ENCODE measurements at regions not wholly inside any gene's neighbourhood (a gene's known extent, or its start where the extent isn't known, plus 50 kb on each side); places are given as distances from the start of the nearest gene placed in this dataset.
"Not testable (repeated sequence)": the region's sequence is repeated elsewhere in the genome, so short reads cannot be mapped to it uniquely, and the experiment has no call there.

DNA sequence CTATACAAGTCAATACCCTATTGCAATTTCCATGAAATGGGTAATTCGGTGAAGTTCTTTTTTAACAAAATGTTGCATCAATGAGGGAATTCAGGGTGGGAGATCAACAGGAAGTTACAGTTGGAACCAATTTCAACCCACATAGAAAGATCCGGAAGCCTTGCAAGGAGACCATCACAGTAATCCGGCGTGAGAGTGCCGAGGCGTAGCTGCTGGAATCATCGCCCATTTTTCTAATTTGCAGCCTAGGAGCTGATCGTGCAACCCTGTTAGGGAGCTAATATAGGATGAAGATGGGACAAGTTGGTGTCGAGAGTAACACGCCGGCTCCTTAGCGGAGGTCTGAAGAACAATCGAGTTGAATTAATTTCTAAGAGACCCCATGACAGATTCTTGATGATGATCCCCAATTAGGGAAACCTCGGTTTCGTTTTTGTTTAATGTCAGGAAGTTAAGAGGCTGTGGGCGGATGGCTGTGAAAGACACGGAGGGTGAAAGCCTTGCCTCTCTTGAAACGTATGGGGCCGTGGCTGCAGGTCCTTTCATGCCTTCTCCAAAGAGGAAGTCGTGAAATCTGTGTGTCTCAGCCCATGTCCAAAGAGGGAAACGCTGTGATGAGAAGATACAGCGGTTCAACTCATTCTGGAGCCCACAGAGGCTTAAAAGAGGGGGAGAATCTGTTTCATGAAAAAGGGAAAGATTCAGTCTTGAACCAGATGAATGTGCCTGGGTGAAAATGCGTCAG is 51.2 kb upstream of the CARD11 start:
- DNase-seq = no peak

DNA sequence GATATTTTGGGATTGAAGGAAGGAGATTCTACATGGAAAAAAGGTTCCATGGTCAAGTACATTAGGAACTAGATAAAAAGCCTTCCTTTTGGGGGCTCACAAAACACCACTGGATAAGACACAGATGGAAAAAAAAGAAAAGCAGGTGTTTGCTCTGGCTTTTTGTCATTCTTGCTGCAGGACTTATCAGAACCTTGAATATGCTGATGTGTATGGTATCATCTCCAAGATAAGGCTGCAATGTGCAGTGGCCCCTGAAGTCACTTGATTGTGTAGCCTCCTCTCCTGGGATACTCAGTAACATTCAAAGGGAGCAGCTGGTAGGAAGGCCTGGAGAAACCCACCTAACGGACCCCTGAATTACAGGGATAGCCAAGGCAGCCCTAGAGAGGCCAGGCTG is 54.1 kb upstream of the CARD11 start:
- DNase-seq = no peak

DNA sequence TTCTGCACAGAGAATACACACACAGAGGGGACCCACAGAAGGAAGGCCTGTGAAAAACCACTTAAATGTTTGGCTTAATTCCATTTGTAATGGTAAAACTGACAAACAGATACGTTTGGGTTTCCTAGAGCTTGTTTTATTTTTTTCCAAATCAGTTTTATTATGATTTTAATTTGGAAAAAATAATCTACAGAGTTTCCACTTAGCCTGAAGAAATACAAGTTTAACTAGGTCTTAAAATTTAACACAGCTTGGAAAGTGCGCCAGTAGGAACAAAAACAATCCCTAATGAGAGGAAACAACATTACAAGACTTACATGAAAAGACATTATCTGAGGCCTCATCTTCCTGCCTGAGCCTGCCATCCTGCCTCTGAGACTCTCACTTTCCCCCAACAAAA is 58.5 kb upstream of the CARD11 start:
- no peak for DNase-seq

DNA sequence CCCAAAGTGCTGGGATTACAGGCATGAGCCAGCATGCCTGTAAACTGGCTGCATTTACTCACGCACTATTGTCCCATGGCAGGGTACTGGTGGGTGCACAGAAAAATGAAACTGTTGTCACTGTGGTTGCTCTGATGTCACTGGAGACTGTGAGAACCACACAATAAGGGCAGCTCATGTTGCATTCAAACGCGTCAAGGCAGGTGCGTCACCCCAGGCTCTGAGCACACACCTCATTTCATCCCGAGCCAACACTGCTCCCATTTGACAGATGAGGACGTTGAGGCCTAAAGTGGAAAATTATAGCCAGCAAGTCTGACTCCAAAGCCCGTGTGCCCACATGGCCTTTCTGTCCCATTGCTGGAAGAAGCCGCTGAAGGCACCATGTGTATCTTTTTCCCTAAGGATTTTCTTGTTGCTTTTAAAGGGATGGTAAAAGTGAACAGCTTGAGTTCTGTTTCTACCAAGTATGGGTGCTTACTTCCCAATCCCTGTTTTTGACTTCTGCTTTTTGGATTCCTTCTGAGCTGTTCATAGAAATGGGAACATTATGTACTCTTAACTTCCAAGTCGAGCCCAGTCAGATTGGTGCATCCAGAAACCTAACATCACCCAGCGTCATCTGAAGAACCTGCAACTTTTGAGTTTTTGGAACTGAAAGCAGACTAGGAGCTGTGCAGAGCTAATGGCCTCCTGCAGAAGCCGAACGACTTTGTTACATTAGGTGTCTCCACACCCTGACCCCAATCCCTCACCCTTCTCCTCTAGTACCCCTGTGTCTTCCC is 60.1 kb upstream of the CARD11 start:
- DNase-seq = no peak

DNA sequence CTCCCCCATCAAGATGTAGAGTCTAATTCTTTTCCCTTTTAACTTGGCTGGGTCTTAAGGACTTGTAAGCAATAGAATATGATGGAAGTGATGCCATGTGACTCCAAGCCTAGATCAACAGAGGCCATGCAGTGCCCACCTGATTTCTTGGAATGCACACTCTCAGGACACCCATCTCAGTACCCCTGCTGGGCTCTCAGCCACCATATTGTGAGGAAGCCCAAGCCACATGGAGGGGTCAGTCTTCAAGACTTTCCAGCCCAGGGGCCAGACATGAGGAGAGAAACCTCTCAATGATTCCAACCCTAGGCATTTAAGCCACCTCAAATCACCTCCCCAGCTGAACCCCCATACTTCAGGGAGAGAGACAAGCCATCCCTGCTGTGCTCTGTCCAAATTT is 62.2 kb upstream of the CARD11 start:
- DNase-seq = no peak

DNA sequence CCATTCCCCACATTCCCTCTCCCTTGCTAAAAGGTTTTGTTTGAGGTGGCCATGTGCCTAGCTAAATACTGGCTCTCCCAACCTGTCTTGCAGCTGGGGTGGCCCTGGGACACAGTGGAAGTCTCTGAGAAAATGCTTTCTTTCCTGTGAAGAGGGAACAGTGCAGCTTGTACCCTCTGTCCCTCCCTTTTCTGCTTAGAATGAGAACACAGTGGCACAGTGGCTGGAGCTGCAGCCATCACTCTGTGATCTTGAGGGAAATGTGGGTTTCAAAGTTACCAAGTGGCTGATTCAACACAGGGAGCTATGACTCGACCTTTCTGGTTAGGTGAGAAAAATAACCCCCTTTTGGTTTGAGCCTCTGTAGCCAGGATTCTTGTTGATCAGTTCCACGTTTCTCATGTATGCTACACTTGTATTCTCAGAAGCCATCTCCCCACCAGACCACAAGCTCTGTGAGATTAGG is 62.7 kb upstream of the CARD11 start:
- no peak for DNase-seq

GRCh38 chr7:3107228-3107763 is 63.6 kb upstream of the CARD11 start:
- no peak for DNase-seq

- DNase-seq = no peak
Measured at GRCh38 chr7:3107889-3108570, 64.4 kb upstream of the CARD11 start.

- DNase-seq = no peak
Measured at GRCh38 chr7:3109311-3109915, 65.7 kb upstream of the CARD11 start.

- DNase-seq = no peak
Measured at GRCh38 chr7:3112479-3113134, 68.9 kb upstream of the CARD11 start.

DNA sequence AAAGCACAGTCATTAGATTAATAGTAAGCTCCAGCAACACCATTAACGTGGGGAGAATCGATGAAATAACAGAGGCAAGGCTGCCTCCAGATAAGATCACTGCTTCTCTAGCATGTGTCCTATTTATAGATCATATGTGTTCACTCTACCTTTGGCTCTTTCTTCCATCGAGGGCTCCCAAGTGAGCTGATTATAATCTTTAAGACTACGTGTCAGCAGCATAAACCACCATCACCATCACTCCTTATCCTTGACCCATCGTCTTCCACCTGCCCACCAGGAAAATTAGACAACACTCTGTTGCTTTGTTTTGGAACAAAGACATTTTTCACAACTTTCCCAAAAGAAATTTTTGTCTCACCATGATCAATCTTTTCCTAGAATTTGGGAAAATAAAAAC is 71.2 kb upstream of the CARD11 start:
- no peak for DNase-seq

DNA sequence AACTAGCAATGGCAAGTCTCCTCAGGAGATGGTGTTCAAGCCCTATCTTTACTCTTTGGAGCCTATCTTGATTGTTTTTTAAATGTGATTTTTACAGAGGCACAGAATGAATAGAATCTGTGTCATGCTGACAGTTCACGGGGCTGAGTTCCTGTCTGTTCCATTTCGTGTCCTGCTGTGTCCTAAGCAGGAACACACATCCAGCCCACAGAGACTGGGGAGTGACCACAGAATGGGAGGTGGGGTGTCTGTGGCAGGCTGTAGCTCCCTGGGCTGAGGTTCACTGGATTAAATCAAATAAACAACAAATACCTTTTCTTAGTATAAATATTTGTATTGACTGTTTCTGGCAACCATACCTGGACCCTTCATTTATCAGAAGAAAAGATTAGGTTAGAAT is 73.4 kb upstream of the CARD11 start:
- DNase-seq = no peak

DNA sequence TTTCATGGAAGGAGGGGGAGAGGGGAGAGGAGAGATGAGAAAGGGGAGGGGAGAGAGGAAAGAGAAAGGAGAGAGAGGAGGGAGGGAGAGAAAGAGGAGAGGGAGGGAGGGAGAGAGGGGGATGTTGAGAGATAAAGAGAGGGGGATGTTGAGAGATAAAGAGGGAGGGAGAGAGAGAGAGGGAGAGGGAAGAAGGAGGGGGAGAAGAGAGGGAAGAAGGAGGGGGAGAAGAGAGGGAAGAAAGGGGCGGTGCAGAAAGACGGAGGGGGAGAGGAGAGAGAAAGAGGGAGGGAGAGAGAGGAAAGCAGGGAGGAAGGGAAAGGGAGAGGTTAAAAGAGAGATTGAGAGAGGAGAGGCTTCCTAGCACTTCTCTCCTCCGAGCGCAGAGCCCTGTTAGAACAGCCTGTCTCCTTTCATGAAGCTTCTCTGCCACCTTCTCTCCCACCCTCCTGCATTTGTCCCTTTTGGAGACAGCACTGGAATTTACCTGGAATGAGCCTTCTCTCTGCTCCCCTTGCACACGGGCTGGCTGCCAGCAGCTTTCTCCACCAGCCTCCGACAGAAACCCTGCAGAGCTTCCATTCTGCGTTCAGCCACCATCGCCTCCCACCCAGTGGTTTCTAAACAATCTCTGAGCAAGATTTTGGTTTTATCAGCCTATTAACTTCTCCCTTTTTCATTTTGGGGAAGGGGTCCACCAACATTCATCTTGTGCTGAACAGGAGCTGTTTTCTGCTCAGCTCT is 74.0 kb upstream of the CARD11 start:
- DNase-seq = no peak

GRCh38 chr7:3119352-3119927 is 75.8 kb upstream of the CARD11 start:
- DNase-seq = not testable (repeated sequence)

- no peak for DNase-seq
Measured at GRCh38 chr7:3119963-3120362, 76.3 kb upstream of the CARD11 start.

GRCh38 chr7:3120513-3120912 is 76.8 kb upstream of the CARD11 start:
- no peak for DNase-seq

- DNase-seq = no peak
Measured at GRCh38 chr7:3128857-3129490, 85.3 kb upstream of the CARD11 start.

GRCh38 chr7:3133811-3134385 is 90.2 kb upstream of the CARD11 start:
- no peak for DNase-seq

DNA sequence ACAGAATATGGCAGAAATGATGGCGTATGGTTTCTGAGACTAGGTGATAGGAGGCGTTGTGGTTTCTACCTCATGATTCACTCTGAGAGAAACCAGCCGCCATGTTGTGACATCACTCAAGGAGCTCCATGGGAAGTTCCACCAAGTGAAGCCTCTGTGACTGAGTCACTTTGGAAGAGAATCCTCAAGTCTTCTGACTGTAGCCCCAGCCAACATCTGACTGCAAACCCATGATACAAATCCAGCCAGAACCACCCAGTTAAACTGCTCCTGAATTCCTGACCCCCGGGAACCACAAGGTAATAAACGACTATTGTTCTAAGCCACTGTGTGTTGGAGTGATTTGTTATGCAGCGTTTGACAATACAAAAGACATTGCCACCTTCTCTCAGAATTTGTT is 91.1 kb upstream of the CARD11 start:
- no peak for DNase-seq

- no peak for DNase-seq
Measured at GRCh38 chr7:3135626-3136025, 92.0 kb upstream of the CARD11 start.

- DNase-seq = no peak
Measured at GRCh38 chr7:3138206-3138605, 94.5 kb upstream of the CARD11 start.
